CD4-positive, CD25-positive, alpha-beta regulatory T cell (primary cell): ENCODE measurements at regions not wholly inside any gene's neighbourhood (a gene's known extent, or its start where the extent isn't known, plus 50 kb on each side); places are given as distances from the start of the nearest gene placed in this dataset.
"Not testable (repeated sequence)": the region's sequence is repeated elsewhere in the genome, so short reads cannot be mapped to it uniquely, and the experiment has no call there.

Source experiments
- ATAC-seq, 2 donors: fragments of 150-1000 bp; cut with Tn5 transposase; one replicate each; pipeline ENCODE4 v1.10.0; 2021; ENCODE audit warnings: low read depth in 2 of 2, moderate number of reproducible peaks in 2 of 2, moderate library complexity in 1 of 2
- DNase-seq, 3 donors: peaks; one replicate each; pipeline versions ENCODE4 v3.0.0 to v3.0.0-alpha.2; 2012 to 2022; ENCODE audit warnings: mixed read lengths in 1 of 3
- H3K27ac ChIP-seq: one replicate; pipeline ENCODE4 v1.7.0; 2013; ENCODE audit warnings: mild to moderate bottlenecking, low read length; ENCODE audit not compliant: insufficient read depth, poor library complexity, severe bottlenecking
- H3K27me3 ChIP-seq: one replicate; pipeline ENCODE4 v1.7.0; 2013; ENCODE audit warnings: low read length; ENCODE audit not compliant: control insufficient read depth, insufficient read depth
- H3K36me3 ChIP-seq: one replicate; pipeline ENCODE4 v1.7.0; 2013; ENCODE audit warnings: mild to moderate bottlenecking, low read length, moderate library complexity; ENCODE audit not compliant: control insufficient read depth, insufficient read depth
- H3K4me1 ChIP-seq: 2 replicates; pipeline ENCODE4 v1.7.0; 2013; ENCODE audit warnings: mild to moderate bottlenecking, low read length; ENCODE audit not compliant: insufficient read depth, control insufficient read depth, poor library complexity, severe bottlenecking
- H3K4me3 ChIP-seq: one replicate; pipeline ENCODE4 v1.7.0; 2013; ENCODE audit warnings: low read depth, mild to moderate bottlenecking, low read length, moderate library complexity
- H3K9me3 ChIP-seq, 2 experiments: 1 replicate in 1 of 2; 2 replicates in 1 of 2; pipeline ENCODE4 v1.7.0; 2013; ENCODE audit warnings: low read length in 2 of 2, mild to moderate bottlenecking in 1 of 2, moderate library complexity in 1 of 2; ENCODE audit not compliant: control insufficient read depth in 2 of 2
- H3K27ac Mint-ChIP-seq, 3 donors: one replicate each; pipeline ENCODE4 v1.8.0; 2020 to 2022; ENCODE audit warnings: mild to moderate bottlenecking in 3 of 3, mixed read lengths in 3 of 3, moderate library complexity in 2 of 3
- H3K27me3 Mint-ChIP-seq: one replicate; pipeline ENCODE4 v1.8.0; 2022; ENCODE audit warnings: mild to moderate bottlenecking, mixed read lengths
- H3K36me3 Mint-ChIP-seq: one replicate; pipeline ENCODE4 v1.8.0; 2020; ENCODE audit warnings: mixed read lengths
- H3K4me1 Mint-ChIP-seq, 4 donors: one replicate each; pipeline ENCODE4 v1.8.0; 2020 to 2022; ENCODE audit warnings: mixed read lengths in 4 of 4, mild to moderate bottlenecking in 1 of 4
- H3K4me3 Mint-ChIP-seq, 4 donors: one replicate each; pipeline ENCODE4 v1.8.0; 2020 to 2022; ENCODE audit warnings: mild to moderate bottlenecking in 4 of 4, mixed read lengths in 4 of 4, moderate library complexity in 3 of 4
- H3K9me3 Mint-ChIP-seq, 7 donors: one replicate each; pipeline ENCODE4 v1.8.0; 2020 to 2022; ENCODE audit warnings: mixed read lengths in 7 of 7, mild to moderate bottlenecking in 3 of 7, moderate library complexity in 2 of 7

GRCh38 chr2:38483776-38484501 is 106.9 kb upstream of the ATL2 start:
- H3K27me3 Mint-ChIP-seq, result peaks cover 3% of the 10 kb centered on the region
- H3K4me3 Mint-ChIP-seq, result no peak overlapping the region
- H3K27ac Mint-ChIP-seq, result no peak overlapping the region
- DNase-seq, result no peak
- H3K9me3 Mint-ChIP-seq, result peaks cover 0 to 15% (median 9%) of the 10 kb centered on the region in 7 donors
- Histone ChIP-seq H3K36me3 (no peaks in the 10 kb centered on the region), H3K27ac (no peak overlapping the region), H3K9me3 (peaks cover 11 to 14% of the 10 kb centered on the region in 2 experiments), H3K27me3 (no peaks in the 10 kb centered on the region), H3K4me1 (no peaks in the 10 kb centered on the region), H3K4me3 (no peak overlapping the region)
- H3K4me1 Mint-ChIP-seq, result no peaks in the 10 kb centered on the region
- ATAC-seq, result no peak
- H3K36me3 Mint-ChIP-seq, result no peaks in the 10 kb centered on the region

GRCh38 chr2:38482710-38483109 is 105.6 kb upstream of the ATL2 start:
- not testable (repeated sequence) for DNase-seq, H3K4me1 ChIP-seq, H3K27ac Mint-ChIP-seq, ATAC-seq, H3K27ac ChIP-seq, H3K4me3 ChIP-seq, H3K27me3 Mint-ChIP-seq, H3K27me3 ChIP-seq, H3K36me3 Mint-ChIP-seq, H3K4me3 Mint-ChIP-seq, H3K4me1 Mint-ChIP-seq, H3K36me3 ChIP-seq
- H3K9me3 Mint-ChIP-seq, result peaks cover 0 to 16% (median 9%) of the 10 kb centered on the region in 7 donors
- peaks cover 11 to 14% of the 10 kb centered on the region in 2 experiments for H3K9me3 ChIP-seq

DNA sequence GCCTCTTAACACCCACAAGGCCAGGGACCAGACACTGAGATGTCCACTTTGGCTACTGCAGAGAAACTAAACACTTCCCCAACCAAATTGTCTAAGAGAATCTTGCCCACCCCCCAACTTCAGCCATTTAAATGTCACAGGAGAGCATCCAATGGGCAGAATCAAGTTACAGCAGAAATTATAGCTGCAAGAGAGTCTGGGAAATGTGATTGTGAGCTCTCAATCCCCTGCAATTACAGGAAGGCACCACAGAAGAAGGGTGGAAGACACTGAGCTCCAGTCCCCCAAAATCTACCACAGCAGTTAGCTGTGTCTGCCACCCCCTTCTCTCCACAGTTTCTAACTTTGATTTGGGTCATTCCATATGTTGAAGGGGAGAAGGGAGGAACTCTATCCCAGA is 103.5 kb upstream of the ATL2 start:
- H3K9me3 Mint-ChIP-seq, result peaks cover 0 to 16% (median 9%) of the 10 kb centered on the region in 7 donors
- peaks cover 8% of the 10 kb centered on the region for H3K27me3 Mint-ChIP-seq
- ATAC-seq (no peak), DNase-seq (no peak)
- Histone ChIP-seq H3K9me3 (peaks cover 11 to 14% of the 10 kb centered on the region in 2 experiments), H3K36me3 (no peaks in the 10 kb centered on the region), H3K4me1 (no peaks in the 10 kb centered on the region), H3K4me3 (no peak overlapping the region), H3K27me3 (no peaks in the 10 kb centered on the region), H3K27ac (no peak overlapping the region)
- H3K27ac Mint-ChIP-seq, result no peak overlapping the region
- no peaks in the 10 kb centered on the region for H3K4me1 Mint-ChIP-seq
- no peaks in the 10 kb centered on the region for H3K36me3 Mint-ChIP-seq
- H3K4me3 Mint-ChIP-seq, result no peak overlapping the region

DNA sequence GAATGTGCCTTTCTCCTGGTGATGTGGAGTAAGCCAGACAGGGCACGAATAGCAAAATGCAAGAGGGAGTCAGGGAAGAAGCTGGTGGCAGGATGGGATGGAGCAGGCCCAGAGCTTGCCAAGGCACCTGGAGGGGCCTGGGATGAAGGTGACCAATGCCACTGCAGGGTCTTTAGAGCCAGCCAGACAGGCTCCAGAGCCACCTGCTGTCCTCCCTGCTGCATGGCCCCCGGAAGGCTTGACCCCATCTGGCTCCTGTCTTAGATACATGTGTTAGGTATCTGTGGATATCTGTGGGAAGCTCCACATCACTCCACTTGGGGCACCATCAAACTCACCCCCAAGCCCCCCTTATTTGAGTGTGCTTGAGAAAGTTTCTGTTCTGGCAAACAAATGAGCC is 99.9 kb upstream of the ATL2 start:
- H3K4me3 ChIP-seq, result no peak overlapping the region
- H3K27me3 ChIP-seq, result peaks cover 3% of the 10 kb centered on the region
- no peak overlapping the region for H3K27ac ChIP-seq
- no peak for DNase-seq
- no peaks in the 10 kb centered on the region for H3K36me3 ChIP-seq
- Mint-ChIP-seq H3K4me3 (no peak overlapping the region), H3K27me3 (peaks cover 16% of the 10 kb centered on the region), H3K36me3 (no peaks in the 10 kb centered on the region), H3K4me1 (peaks cover 0 to 6% (median 2%) of the 10 kb centered on the region in 4 donors), H3K9me3 (peaks cover 0 to 16% (median 9%) of the 10 kb centered on the region in 7 donors), H3K27ac (no peak overlapping the region)
- peaks cover 11 to 14% of the 10 kb centered on the region in 2 experiments for H3K9me3 ChIP-seq
- no peaks in the 10 kb centered on the region for H3K4me1 ChIP-seq
- no peak for ATAC-seq

GRCh38 chr2:38475567-38475881 is 98.5 kb upstream of the ATL2 start:
- Mint-ChIP-seq H3K4me1 (peaks cover 0 to 6% (median 2%) of the 10 kb centered on the region in 4 donors), H3K27ac (no peak overlapping the region), H3K9me3 (peaks cover 0 to 9% (median 4%) of the 10 kb centered on the region in 7 donors), H3K4me3 (no peak overlapping the region), H3K27me3 (peaks cover 16% of the 10 kb centered on the region), H3K36me3 (no peaks in the 10 kb centered on the region)
- peaks cover 5% of the 10 kb centered on the region for H3K27me3 ChIP-seq
- H3K4me1 ChIP-seq, result no peaks in the 10 kb centered on the region
- no peak overlapping the region for H3K4me3 ChIP-seq
- DNase-seq (no peak), ATAC-seq (no peak)
- no peak overlapping the region for H3K27ac ChIP-seq
- no peaks in the 10 kb centered on the region for H3K36me3 ChIP-seq
- peaks cover 4 to 7% of the 10 kb centered on the region in 2 experiments for H3K9me3 ChIP-seq

DNA sequence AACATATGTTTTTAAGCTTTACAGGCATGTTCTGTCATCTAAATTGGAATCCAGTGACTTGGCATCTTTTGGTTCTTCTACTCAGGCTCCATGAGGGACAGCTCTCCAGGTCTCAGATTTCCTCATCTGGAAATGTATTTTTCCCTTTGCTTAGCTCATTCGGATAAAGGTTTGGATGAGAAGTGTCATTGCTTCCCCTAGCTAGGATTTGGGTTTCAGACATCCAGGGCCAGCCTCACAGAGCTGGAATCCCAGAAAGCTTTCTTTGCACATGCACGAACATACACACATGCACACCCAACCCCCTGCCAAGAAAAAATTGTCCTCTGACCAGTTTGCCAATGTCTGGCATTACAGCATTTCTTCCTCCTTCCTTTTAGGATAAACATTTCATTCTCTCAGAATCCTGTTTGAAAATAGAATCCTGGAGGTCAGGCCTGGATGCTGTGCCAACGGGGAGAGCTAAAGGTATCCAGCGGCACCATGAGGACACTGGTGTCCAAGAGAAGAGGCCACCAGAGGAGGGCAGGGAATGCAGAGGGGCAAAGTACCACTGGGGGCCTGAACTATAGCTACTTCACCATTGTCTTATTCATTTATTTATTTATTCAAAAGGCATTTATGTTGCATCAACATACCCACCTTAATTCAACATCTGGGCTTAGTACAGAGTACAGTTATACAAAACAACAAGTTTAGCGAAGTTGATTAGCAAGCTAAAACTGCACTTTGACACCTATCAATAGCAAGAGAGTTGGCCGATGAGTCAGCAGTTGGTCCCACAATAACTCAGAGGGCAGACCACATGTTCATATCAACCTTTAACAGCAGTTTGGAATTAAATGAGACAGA is 97.9 kb upstream of the ATL2 start:
- Histone ChIP-seq H3K4me3 (no peak overlapping the region), H3K4me1 (no peaks in the 10 kb centered on the region), H3K27me3 (peaks cover 5% of the 10 kb centered on the region), H3K9me3 (peaks cover 0 to 1% of the 10 kb centered on the region in 2 experiments), H3K27ac (no peak overlapping the region), H3K36me3 (no peaks in the 10 kb centered on the region)
- Mint-ChIP-seq H3K9me3 (peaks cover 0 to 8% (median 3%) of the 10 kb centered on the region in 7 donors), H3K27me3 (peaks cover 16% of the 10 kb centered on the region), H3K36me3 (no peaks in the 10 kb centered on the region), H3K4me3 (no peak overlapping the region), H3K27ac (no peak overlapping the region), H3K4me1 (peaks cover 0 to 6% (median 2%) of the 10 kb centered on the region in 4 donors)
- ATAC-seq, result no peak
- DNase-seq, result peak in 1 of 3 donors; percentile 22

DNA sequence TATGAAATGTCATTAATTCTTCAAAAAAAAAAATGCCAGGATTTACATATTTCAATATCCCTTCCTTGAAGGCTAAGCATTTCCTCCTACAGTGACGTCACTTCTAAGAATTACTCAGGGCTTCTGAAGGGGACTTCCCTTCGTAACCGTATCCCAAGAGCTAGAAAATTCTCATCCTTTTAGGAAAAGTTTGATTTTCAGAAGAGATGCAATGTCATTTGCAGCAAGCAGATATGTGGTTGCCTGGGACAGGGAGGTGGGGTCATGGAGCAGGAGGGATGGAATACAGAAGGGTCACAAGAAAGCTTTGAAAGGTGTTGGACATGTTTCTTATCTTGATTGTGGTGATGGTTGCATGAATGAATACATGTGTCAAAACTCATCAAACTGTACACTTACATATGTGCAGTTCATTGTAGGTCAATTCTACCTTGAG is 97.0 kb upstream of the ATL2 start:
- H3K4me3 ChIP-seq, result no peak overlapping the region
- no peak overlapping the region for H3K27ac ChIP-seq
- Mint-ChIP-seq H3K4me3 (no peak overlapping the region), H3K27ac (no peak overlapping the region), H3K36me3 (no peaks in the 10 kb centered on the region), H3K9me3 (peaks cover 0 to 3% (median 1%) of the 10 kb centered on the region in 7 donors), H3K4me1 (peaks cover 0 to 6% (median 2%) of the 10 kb centered on the region in 4 donors), H3K27me3 (peaks cover 14% of the 10 kb centered on the region)
- peaks cover 5% of the 10 kb centered on the region for H3K27me3 ChIP-seq
- ATAC-seq (no peak), DNase-seq (peak in 1 of 3 donors; percentile 25)
- no peaks in the 10 kb centered on the region for H3K9me3 ChIP-seq
- no peaks in the 10 kb centered on the region for H3K36me3 ChIP-seq
- H3K4me1 ChIP-seq, result no peaks in the 10 kb centered on the region
